ENCODE measurements at regions not wholly inside any gene's neighbourhood (a gene's known extent, or its start where the extent isn't known, plus 50 kb on each side); places are given as distances from the start of the nearest gene placed in this dataset.
A peak's percentile ranks its signal among the peaks of the same experiment; 100 is the strongest.
"Not testable (repeated sequence)": the region's sequence is repeated elsewhere in the genome, so short reads cannot be mapped to it uniquely, and the experiment has no call there.

GRCh38 chr1:91101328-91101727, 79.5 kb upstream of the ZNF644 start:
- Histone ChIP-seq H3K4me3 (no peak overlapping the region), H3K36me3 (replicated peaks) (no peaks in the 10 kb centered on the region), H3K27me3 (ENCODE audit: low read depth) (no peaks in the 10 kb centered on the region), H3K4me1 (peaks cover 17% of the 10 kb centered on the region), H3K9me3 (no peaks in the 10 kb centered on the region)
- DNase-seq (ENCODE audit: low spot score in 2 of 2), result no peak
- in situ Hi-C loops (cut with MboI; ENCODE audit: low sequenced_read_pairs), result no loop called here

GRCh38 chr1:91099746-91100621, 78.1 kb upstream of the ZNF644 start:
- Histone ChIP-seq H3K36me3 (replicated peaks) (no peaks in the 10 kb centered on the region), H3K9me3 (no peaks in the 10 kb centered on the region), H3K4me3 (no peak overlapping the region), H3K27me3 (ENCODE audit: low read depth) (no peaks in the 10 kb centered on the region), H3K4me1 (peaks cover 15% of the 10 kb centered on the region)
- no peak for DNase-seq (ENCODE audit: low spot score in 2 of 2)
- in situ Hi-C loops (cut with MboI; ENCODE audit: low sequenced_read_pairs), result no loop called here

GRCh38 chr1:91098299-91098906, 76.6 kb upstream of the ZNF644 start:
- DNase-seq (ENCODE audit: low spot score in 2 of 2), result no peak
- no peaks in the 10 kb centered on the region for H3K27me3 ChIP-seq (ENCODE audit: low read depth)
- peaks cover 4% of the 10 kb centered on the region for H3K4me1 ChIP-seq
- no peaks in the 10 kb centered on the region for H3K36me3 ChIP-seq (replicated peaks)
- in situ Hi-C loops (cut with MboI; ENCODE audit: low sequenced_read_pairs), result no loop called here
- no peaks in the 10 kb centered on the region for H3K9me3 ChIP-seq
- no peak overlapping the region for H3K4me3 ChIP-seq

- peaks cover 13% of the 10 kb centered on the region for H3K4me1 ChIP-seq
- H3K4me3 ChIP-seq; H3K9me3 ChIP-seq; H3K27me3 ChIP-seq (ENCODE audit: low read depth); in situ Hi-C loops (cut with MboI; ENCODE audit: low sequenced_read_pairs); H3K36me3 ChIP-seq (replicated peaks); DNase-seq (ENCODE audit: low spot score in 2 of 2): not testable (repeated sequence)
Observed at GRCh38 chr1:91095321-91095720, 73.5 kb upstream of the ZNF644 start.

GRCh38 chr1:91092503-91092902, 70.7 kb upstream of the ZNF644 start:
- Histone ChIP-seq H3K4me1 (peaks cover 13% of the 10 kb centered on the region), H3K4me3 (no peak overlapping the region), H3K27me3 (ENCODE audit: low read depth) (no peaks in the 10 kb centered on the region), H3K9me3 (no peaks in the 10 kb centered on the region), H3K36me3 (replicated peaks) (no peaks in the 10 kb centered on the region)
- peak; percentile 24 to 41 for DNase-seq (ENCODE audit: low spot score in 2 of 2)
- in situ Hi-C loops (cut with MboI; ENCODE audit: low sequenced_read_pairs), result no loop called here

- Histone ChIP-seq H3K4me1 (peaks cover 13% of the 10 kb centered on the region), H3K27me3 (ENCODE audit: low read depth) (no peaks in the 10 kb centered on the region), H3K36me3 (replicated peaks) (no peaks in the 10 kb centered on the region), H3K4me3 (no peak overlapping the region), H3K9me3 (no peaks in the 10 kb centered on the region)
- DNase-seq (ENCODE audit: low spot score in 2 of 2), result peak in 1 of 2 experiments; percentile 32
- in situ Hi-C loops (cut with MboI; ENCODE audit: low sequenced_read_pairs), result no loop called here
Observed at GRCh38 chr1:91091812-91092211, 70.0 kb upstream of the ZNF644 start.

GRCh38 chr1:91080650-91081049, 58.8 kb upstream of the ZNF644 start:
- H3K4me1 ChIP-seq, result no peaks in the 10 kb centered on the region; the same call in 1 of the 2 replicates
- no peaks in the 10 kb centered on the region for H3K27me3 ChIP-seq (ENCODE audit: low read depth)
- H3K9me3 ChIP-seq, result no peaks in the 10 kb centered on the region
- H3K4me3 ChIP-seq, result no peak overlapping the region
- in situ Hi-C loops (cut with MboI; ENCODE audit: low sequenced_read_pairs), result no loop called here
- no peaks in the 10 kb centered on the region for H3K36me3 ChIP-seq (replicated peaks)
- no peak for DNase-seq (ENCODE audit: low spot score in 2 of 2)

GRCh38 chr1:91078859-91079258, 57.0 kb upstream of the ZNF644 start:
- Histone ChIP-seq H3K9me3 (no peaks in the 10 kb centered on the region), H3K4me3 (no peak overlapping the region), H3K36me3 (replicated peaks) (no peaks in the 10 kb centered on the region), H3K27me3 (ENCODE audit: low read depth) (no peaks in the 10 kb centered on the region), H3K4me1 (no peaks in the 10 kb centered on the region; the same call in 1 of the 2 replicates)
- no peak for DNase-seq (ENCODE audit: low spot score in 2 of 2)
- in situ Hi-C loops (cut with MboI; ENCODE audit: low sequenced_read_pairs), result no loop called here

GRCh38 chr1:91076834-91077233, 55.0 kb upstream of the ZNF644 start:
- in situ Hi-C loops (cut with MboI; ENCODE audit: low sequenced_read_pairs), result no loop called here

GRCh38 chr1:91075233-91076135, 53.6 kb upstream of the ZNF644 start:
- no peaks in the 10 kb centered on the region for H3K27me3 ChIP-seq (ENCODE audit: low read depth)
- in situ Hi-C loops (cut with MboI; ENCODE audit: low sequenced_read_pairs), result no loop called here
- no peaks in the 10 kb centered on the region for H3K9me3 ChIP-seq
- no peak overlapping the region for H3K4me3 ChIP-seq
- H3K4me1 ChIP-seq, result no peaks in the 10 kb centered on the region; the same call in none of the 2 replicates
- no peak for DNase-seq (ENCODE audit: low spot score in 2 of 2)
- no peaks in the 10 kb centered on the region for H3K36me3 ChIP-seq (replicated peaks)

More at GRCh38 chr1:91076834-91077233, 55.0 kb upstream of the ZNF644 start:
- Histone ChIP-seq H3K4me3 (no peak overlapping the region), H3K9me3 (no peaks in the 10 kb centered on the region), H3K36me3 (replicated peaks) (no peaks in the 10 kb centered on the region), H3K27me3 (ENCODE audit: low read depth) (no peaks in the 10 kb centered on the region), H3K4me1 (no peaks in the 10 kb centered on the region; the same call in 1 of the 2 replicates)
- DNase-seq (ENCODE audit: low spot score in 2 of 2), result peak in 1 of 2 experiments; percentile 9

GRCh38 chr1:91073299-91073698, 51.5 kb upstream of the ZNF644 start:
- Histone ChIP-seq H3K4me3 (no peak overlapping the region), H3K27me3 (ENCODE audit: low read depth) (no peaks in the 10 kb centered on the region), H3K36me3 (replicated peaks) (no peaks in the 10 kb centered on the region), H3K4me1 (no peaks in the 10 kb centered on the region; the same call in none of the 2 replicates), H3K9me3 (no peaks in the 10 kb centered on the region)
- in situ Hi-C loops (cut with MboI; ENCODE audit: low sequenced_read_pairs), result no loop called here
- no peak for DNase-seq (ENCODE audit: low spot score in 2 of 2)

GRCh38 chr1:91071838-91072237, 50.0 kb upstream of the ZNF644 start:
- in situ Hi-C loops (cut with MboI; ENCODE audit: low sequenced_read_pairs), result no loop called here
- H3K4me3 ChIP-seq, result no peak overlapping the region
- DNase-seq (ENCODE audit: low spot score in 2 of 2), result no peak

More at GRCh38 chr1:91071838-91072237, 50.0 kb upstream of the ZNF644 start:
- Histone ChIP-seq H3K36me3 (replicated peaks) (no peaks in the 10 kb centered on the region), H3K27me3 (ENCODE audit: low read depth) (no peaks in the 10 kb centered on the region), H3K4me1 (no peaks in the 10 kb centered on the region; the same call in 1 of the 2 replicates), H3K9me3 (no peaks in the 10 kb centered on the region)
